Upper lobe of right lung (tissue), 1 donor: ENCODE measurements at regions not wholly inside any gene's neighbourhood (a gene's known extent, or its start where the extent isn't known, plus 50 kb on each side); places are given as distances from the start of the nearest gene placed in this dataset.

Experiments
- ATAC-seq: fragments of 200-7000 bp; cut with Tn5 transposase; one replicate; pipeline ENCODE4 v1.9.1; 2020; ENCODE audit warnings: mild to moderate bottlenecking, moderate library complexity
- DNase-seq: peaks from one replicate; pipeline ENCODE4 v3.0.0-alpha.2; 2020
- H3K27ac ChIP-seq: fragments of 200-600 bp; one replicate; pipeline ENCODE4 v1.8.0; 2022
- H3K27me3 ChIP-seq: fragments of 200-600 bp; one replicate; pipeline ENCODE4 v1.8.0; 2022; ENCODE audit warnings: mild to moderate bottlenecking
- H3K36me3 ChIP-seq: fragments of 200-600 bp; one replicate; pipeline ENCODE4 v1.8.0; 2022
- H3K4me1 ChIP-seq: fragments of 200-600 bp; one replicate; pipeline ENCODE4 v1.8.0; 2022
- H3K4me3 ChIP-seq: fragments of 200-600 bp; one replicate; pipeline ENCODE4 v1.8.0; 2022; ENCODE audit warnings: mild to moderate bottlenecking
- H3K9me3 ChIP-seq: fragments of 200-600 bp; one replicate; pipeline ENCODE4 v1.8.0; 2022
- intact Hi-C: fragments of 100-400 bp; cut with DNase I; formaldehyde crosslinking; loops from one replicate; pipeline ENCODE4 v1.11.0; 2022
- TF ChIP-seq, protein P1 (sequence below): fragments of 200-600 bp; IDR thresholded peaks from one replicate; pipeline ENCODE4 v1.8.0; 2022; ENCODE audit warnings: antibody characterized with exemption
- donor health status: DM: no; HTN: yes; CAD: no; lungs with severe emphysema.

DNA sequence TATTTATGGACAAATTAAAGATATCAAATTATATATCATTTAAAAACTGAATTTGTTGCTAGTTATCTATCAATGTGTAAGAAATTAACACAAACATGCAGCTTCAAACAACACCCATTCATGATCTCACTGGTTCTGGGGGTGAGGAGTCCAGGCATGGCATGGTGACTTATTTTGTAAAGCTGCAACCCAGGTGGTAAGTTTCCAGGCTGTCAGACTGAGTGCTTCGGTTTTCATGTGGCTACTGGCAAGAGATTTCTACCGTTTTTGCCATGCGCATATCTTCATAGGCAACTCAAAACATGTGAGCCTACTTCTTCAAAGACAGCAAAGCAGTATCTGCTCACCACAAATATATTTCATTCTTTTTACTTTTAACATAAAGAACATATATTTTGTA, 364.3 kb upstream of the BCHE start:
- Histone ChIP-seq H3K27me3 (no peaks in the 10 kb centered on the region), H3K27ac (no peak overlapping the region), H3K4me3 (no peak overlapping the region), H3K36me3 (no peaks in the 10 kb centered on the region), H3K4me1 (no peaks in the 10 kb centered on the region), H3K9me3 (no peaks in the 10 kb centered on the region)
- intact Hi-C loops, result no loop called here
- TF ChIP-seq, protein P1, sequence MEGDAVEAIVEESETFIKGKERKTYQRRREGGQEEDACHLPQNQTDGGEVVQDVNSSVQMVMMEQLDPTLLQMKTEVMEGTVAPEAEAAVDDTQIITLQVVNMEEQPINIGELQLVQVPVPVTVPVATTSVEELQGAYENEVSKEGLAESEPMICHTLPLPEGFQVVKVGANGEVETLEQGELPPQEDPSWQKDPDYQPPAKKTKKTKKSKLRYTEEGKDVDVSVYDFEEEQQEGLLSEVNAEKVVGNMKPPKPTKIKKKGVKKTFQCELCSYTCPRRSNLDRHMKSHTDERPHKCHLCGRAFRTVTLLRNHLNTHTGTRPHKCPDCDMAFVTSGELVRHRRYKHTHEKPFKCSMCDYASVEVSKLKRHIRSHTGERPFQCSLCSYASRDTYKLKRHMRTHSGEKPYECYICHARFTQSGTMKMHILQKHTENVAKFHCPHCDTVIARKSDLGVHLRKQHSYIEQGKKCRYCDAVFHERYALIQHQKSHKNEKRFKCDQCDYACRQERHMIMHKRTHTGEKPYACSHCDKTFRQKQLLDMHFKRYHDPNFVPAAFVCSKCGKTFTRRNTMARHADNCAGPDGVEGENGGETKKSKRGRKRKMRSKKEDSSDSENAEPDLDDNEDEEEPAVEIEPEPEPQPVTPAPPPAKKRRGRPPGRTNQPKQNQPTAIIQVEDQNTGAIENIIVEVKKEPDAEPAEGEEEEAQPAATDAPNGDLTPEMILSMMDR, result no peak
- ATAC-seq (no peak), DNase-seq (no peak)

GRCh38 chr3:166199491-166199890, 362.3 kb upstream of the BCHE start:
- TF ChIP-seq, protein P1, result no peak
- H3K27ac ChIP-seq, result no peak overlapping the region
- DNase-seq (no peak), ATAC-seq (no peak)
- H3K36me3 ChIP-seq, result no peaks in the 10 kb centered on the region
- intact Hi-C loops, result no loop called here
- no peaks in the 10 kb centered on the region for H3K4me1 ChIP-seq
- no peaks in the 10 kb centered on the region for H3K9me3 ChIP-seq
- H3K27me3 ChIP-seq, result no peaks in the 10 kb centered on the region
- no peak overlapping the region for H3K4me3 ChIP-seq

DNA sequence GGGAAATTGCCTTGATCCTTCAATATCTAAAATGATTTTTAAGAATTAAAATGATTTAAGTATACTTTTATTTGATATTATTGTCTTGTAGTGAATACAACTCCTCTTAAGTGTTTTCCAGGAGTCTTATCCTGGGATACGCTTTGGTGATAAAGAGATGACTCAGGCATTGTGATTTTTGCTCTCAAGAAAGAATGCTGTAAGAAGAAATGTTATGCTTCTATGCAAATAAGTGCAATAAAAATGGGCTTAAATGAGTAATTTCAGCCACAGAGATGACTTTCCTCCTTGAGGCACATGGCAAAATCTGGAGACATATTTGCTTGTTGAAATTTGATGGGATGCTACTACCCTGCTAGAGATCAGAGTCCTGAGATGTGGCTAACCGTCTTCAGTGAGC, 358.6 kb upstream of the BCHE start:
- H3K36me3 ChIP-seq, result no peaks in the 10 kb centered on the region
- H3K4me3 ChIP-seq, result no peak overlapping the region
- H3K4me1 ChIP-seq, result no peaks in the 10 kb centered on the region
- ATAC-seq (no peak), DNase-seq (no peak)
- no peaks in the 10 kb centered on the region for H3K27me3 ChIP-seq
- intact Hi-C loops, result no loop called here
- TF ChIP-seq, protein P1, result no peak
- no peak overlapping the region for H3K27ac ChIP-seq
- no peaks in the 10 kb centered on the region for H3K9me3 ChIP-seq

- Histone ChIP-seq H3K9me3 (no peaks in the 10 kb centered on the region), H3K27ac (no peak overlapping the region), H3K4me3 (no peak overlapping the region), H3K27me3 (no peaks in the 10 kb centered on the region), H3K4me1 (no peaks in the 10 kb centered on the region), H3K36me3 (no peaks in the 10 kb centered on the region)
- TF ChIP-seq, protein P1, result no peak
- intact Hi-C loops, result no loop called here
- no peak for DNase-seq
- no peak for ATAC-seq
Measured at GRCh38 chr3:166191411-166191810, 354.2 kb upstream of the BCHE start.

GRCh38 chr3:166190360-166190759, 353.1 kb upstream of the BCHE start:
- ATAC-seq (no peak), DNase-seq (no peak)
- Histone ChIP-seq H3K9me3 (no peaks in the 10 kb centered on the region), H3K36me3 (no peaks in the 10 kb centered on the region), H3K27ac (no peak overlapping the region), H3K4me1 (no peaks in the 10 kb centered on the region), H3K4me3 (no peak overlapping the region), H3K27me3 (no peaks in the 10 kb centered on the region)
- intact Hi-C loops, result no loop called here
- TF ChIP-seq, protein P1, result no peak

GRCh38 chr3:166187237-166187636, 350.0 kb upstream of the BCHE start:
- TF ChIP-seq, protein P1, result no peak
- intact Hi-C loops, result no loop called here
- H3K36me3 ChIP-seq, result no peaks in the 10 kb centered on the region

More at GRCh38 chr3:166187237-166187636, 350.0 kb upstream of the BCHE start:
- Histone ChIP-seq H3K27ac (no peak overlapping the region), H3K4me3 (no peak overlapping the region), H3K4me1 (no peaks in the 10 kb centered on the region), H3K9me3 (no peaks in the 10 kb centered on the region), H3K27me3 (no peaks in the 10 kb centered on the region)
- no peak for ATAC-seq
- DNase-seq, result no peak
